ENCODE measurements at regions not wholly inside any gene's neighbourhood (a gene's known extent, or its start where the extent isn't known, plus 50 kb on each side); places are given as distances from the start of the nearest gene placed in this dataset.

DNA sequence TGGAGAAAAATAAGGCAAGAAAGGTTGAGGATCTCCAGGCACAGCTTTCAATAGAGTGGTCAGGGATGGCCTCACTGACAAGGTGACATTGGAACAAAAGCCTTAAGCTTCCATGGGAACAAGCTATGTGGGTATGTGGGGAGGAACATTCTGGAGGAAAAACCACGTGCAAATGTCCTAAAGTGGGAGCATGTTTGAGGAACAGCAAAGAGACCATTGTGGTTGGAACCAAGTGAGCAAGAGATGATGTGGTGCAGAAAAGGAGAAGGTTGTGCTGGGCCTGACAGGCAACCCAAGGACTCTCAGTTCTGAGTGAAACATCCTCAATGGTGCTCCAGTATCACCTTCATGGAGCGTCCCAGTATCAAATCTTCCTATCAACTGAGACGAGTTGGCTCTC, 184.0 kb downstream of the CAND1 start:
- no peak for DNase-seq (ENCODE audit: low read depth in 1 of 2, low spot score in 1 of 2)

GRCh38 chr12:67455236-67455635, 186.1 kb downstream of the CAND1 start:
- no peak for DNase-seq (ENCODE audit: low read depth in 1 of 2, low spot score in 1 of 2)

DNA sequence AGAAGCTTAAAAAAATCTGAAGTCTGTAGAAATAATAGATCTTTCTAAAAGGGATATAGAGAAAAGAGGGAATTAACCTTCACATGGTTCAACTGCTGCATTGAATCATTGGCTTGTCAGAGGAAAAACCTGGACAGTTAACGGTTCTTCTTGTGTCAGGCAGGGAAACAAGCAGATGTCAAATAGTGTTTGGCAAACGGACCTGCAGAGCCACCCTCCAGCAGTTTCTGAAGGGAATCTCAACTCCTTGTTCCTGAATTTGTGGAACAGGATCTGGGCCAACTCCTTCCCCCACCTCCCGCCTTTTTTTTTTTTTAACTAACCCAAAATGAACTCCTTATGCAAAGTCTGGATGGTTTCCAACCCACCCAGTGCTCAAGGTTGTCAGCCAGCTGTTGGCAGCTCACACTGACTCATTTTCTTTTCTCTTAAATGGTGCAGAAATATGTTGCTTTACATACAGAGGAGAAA, 187.3 kb downstream of the CAND1 start:
- DNase-seq (ENCODE audit: low read depth in 1 of 2, low spot score in 1 of 2) = no peak

DNA sequence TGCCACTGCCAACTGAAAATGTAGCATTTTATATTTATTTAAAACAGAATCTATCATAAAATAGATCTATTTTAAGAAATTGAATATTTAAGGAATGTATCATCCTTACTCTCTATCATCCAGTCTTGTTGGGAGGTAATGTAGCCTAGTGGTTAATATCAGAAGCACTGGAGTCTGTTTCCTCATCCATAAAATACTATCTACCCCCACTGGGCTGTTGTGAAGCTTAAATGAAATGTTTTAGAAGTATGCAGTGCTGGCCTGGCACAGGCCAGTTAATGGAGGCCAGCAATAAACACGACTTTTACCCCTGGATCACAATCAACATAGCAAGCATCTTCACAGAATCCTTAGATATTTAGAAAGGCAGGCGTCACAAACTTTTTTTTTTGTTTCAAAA, 188.0 kb downstream of the CAND1 start:
- no peak for DNase-seq (ENCODE audit: low read depth in 1 of 2, low spot score in 1 of 2)

DNA sequence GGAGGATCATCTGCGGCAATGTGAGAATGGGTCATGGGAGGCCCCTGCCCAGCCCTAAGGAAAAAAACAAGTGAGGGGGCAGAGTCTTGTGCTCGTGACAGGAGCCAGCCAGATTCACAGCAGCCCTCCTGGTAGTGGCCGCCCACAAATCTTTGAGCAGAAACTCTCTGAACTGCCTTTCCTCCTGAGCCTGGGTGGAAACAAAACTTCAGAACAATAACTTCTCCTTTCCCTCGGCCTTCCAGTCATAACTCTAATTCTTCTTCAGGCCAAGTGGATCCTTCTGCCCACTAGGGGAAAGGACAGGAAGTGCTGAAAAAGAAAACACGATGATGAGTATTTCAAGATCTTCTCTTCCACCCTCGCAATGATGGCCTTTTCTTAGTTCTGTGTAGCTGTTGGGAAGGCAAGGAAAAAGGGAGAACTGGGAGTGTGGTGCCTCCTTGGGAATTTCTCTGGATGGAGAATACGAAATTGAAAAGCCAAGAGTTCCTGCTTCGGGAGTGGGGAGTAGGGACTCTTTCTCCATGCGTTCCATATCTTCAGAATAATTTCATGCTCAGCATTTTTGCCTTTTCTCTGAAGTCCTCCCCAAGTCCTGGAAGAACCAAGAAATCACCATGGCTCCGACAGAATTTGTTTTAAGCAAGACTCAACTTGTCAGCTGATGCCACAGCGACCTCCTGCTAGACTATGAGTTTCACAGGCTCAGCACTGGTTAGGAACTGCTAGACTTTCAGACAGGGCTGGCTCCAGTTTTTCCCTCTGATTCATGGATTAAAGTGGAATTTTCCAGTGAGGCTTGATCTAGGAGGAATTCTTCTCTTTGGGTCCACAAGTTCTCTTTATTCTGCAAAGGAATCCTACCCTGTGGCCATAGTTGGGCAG, 188.9 kb downstream of the CAND1 start:
- no peak for DNase-seq (ENCODE audit: low read depth in 1 of 2, low spot score in 1 of 2)

- DNase-seq (ENCODE audit: low read depth in 1 of 2, low spot score in 1 of 2) = no peak
Measured at GRCh38 chr12:67459173-67459572, 189.4 kb upstream of the DYRK2 start.

DNA sequence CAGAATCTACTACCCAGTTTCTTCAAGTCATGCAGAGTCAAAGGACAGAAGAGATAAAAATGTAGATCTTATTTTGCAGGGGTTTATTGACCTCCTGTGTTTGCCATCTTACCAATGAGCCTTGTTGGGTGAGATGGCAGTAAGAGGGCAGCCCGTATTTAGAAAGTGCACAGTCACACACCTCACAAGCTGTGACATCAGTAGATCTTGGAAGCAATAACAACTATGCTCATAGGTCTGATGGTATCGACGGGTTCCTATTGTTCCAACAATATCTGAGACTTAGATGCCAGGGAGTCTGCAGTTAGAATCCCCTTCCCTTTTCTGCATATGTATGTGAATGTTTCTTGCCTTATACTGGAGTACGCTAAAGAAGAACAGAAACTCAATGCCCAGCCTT, 189.0 kb upstream of the DYRK2 start:
- no peak for DNase-seq (ENCODE audit: low read depth in 1 of 2, low spot score in 1 of 2)

GRCh38 chr12:67460388-67460787, 188.2 kb upstream of the DYRK2 start:
- DNase-seq (ENCODE audit: low read depth in 1 of 2, low spot score in 1 of 2) = no peak

DNA sequence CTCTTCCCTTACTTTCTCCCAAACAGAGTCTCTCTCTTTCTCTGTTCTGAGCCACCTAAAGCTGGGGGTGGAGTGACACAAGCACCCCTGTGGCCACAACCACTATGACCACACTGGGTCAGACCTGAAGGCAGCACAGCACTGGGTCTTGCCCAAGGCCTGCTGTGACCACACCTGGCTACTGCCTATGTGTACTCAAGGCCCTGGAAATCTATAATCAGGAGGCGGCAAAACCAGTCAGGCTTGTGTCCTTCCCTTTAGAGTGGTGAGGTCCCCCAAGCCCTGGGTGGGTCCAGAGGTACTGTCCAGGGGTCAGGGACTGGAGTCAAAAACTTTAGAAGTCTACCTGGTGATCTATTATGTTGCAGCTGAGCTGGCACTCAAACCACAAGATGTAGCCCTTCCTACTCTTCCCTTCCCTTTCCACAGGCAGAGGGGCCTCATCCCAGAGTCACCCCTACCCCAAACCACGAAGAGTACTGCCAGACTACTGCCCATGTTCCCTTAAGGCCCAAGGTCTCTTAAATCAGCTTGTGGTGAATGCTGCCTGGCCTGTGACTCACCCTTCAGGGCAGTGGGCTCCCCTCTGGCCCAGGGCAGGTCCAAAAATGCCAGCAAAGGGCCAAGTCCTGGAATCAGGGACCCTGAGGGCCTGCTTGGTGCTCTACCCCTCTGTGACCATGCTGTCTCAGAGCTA, 179.8 kb upstream of the DYRK2 start:
- no peak for DNase-seq (ENCODE audit: low read depth in 1 of 2, low spot score in 1 of 2)

GRCh38 chr12:67469666-67470065, 178.9 kb upstream of the DYRK2 start:
- DNase-seq (ENCODE audit: low read depth in 1 of 2, low spot score in 1 of 2) = no peak

DNA sequence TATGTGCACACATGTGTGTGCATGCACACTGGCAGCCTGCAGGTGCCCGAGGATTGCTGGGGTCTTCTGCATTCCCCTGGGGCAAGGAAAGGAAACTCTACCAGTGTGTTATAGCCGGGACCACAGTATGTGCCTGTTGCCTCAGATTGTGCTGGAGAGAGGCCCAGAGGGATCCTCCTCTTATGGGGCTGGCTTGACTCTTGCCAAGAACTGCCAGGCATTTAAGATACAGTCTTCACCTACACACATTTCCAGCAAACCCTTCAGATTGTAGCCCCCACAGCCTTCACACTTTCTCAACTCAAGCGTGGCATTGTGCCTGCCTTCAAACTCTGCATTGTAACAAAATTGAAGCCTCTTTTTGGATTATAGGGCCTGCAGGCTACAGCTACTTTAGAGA, 176.7 kb upstream of the DYRK2 start:
- DNase-seq (ENCODE audit: low read depth in 1 of 2, low spot score in 1 of 2) = no peak

- no peak for DNase-seq (ENCODE audit: low read depth in 1 of 2, low spot score in 1 of 2)
Measured at GRCh38 chr12:67472539-67472938, 176.0 kb upstream of the DYRK2 start.

DNA sequence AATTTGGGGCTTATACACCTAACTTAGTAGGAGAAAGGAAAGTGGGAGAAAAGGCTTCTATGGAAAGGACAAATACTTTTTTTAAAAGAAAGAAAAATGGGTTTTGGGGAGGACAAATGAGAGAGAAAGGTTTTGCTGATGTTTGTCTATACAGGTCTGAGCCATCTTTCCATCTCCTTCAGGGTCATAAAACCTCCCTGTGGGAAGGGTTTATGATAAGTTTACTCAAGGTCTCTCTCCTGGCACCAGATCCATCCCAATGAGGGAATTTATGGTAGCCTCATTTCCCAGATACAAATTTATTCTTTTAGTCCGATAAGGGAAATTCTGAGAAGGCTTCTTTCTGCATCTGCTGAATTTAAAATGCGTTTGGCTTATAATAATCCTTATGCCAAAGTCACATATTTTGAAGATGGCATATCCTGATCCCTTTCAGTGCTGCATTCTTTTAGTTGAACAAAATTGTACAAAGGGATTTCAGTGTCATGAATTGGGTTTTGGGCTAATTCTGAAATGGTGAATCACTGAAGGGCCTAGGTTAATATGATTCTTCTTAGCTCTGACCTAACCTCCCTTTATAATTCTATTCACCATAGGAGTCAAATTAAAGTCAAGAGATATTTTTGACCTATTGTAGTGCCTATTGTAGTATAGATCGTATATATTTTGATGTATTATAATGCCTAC, 173.5 kb upstream of the DYRK2 start:
- DNase-seq (ENCODE audit: low read depth in 1 of 2, low spot score in 1 of 2) = no peak

- DNase-seq (ENCODE audit: low read depth in 1 of 2, low spot score in 1 of 2) = no peak
Measured at GRCh38 chr12:67475725-67476124, 172.8 kb upstream of the DYRK2 start.

GRCh38 chr12:67477681-67478265, 170.8 kb upstream of the DYRK2 start:
- DNase-seq (ENCODE audit: low read depth in 1 of 2, low spot score in 1 of 2) = no peak

GRCh38 chr12:67482751-67483661, 165.5 kb upstream of the DYRK2 start:
- DNase-seq (ENCODE audit: low read depth in 1 of 2, low spot score in 1 of 2) = peak; percentile 27 to 70

DNA sequence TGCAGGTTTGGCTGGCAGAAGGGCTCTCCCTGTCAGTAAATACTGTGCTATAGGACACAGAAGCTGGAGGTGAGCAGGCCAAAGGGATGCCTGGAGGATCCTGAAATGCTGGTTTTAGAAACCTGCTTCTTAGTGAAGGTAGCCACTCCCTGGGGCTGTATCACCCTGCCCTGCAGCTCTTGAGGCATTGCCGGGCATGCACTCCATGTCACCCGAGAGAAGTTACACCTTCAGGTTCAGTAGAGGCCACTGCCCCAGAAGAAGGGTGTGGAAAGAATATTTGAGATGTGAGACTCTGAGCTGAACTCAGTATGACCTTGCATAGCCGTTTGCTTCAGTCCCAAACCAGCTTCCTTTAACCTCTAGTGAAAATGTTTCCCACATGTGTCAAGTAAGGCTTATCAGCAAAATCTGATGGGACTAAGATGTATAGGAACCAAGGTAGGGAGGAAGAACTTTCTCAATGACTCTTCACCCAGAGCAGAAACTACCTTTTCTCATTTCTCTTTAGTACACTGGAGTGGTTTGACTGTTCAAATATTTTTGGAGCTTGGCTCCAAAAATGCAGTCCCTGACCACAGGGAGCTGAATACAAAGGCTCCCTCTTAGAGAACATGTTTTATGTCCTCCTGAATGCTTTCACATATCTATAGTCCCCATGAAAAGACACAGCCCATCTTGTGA, 164.5 kb upstream of the DYRK2 start:
- DNase-seq (ENCODE audit: low read depth in 1 of 2, low spot score in 1 of 2) = no peak

- DNase-seq (ENCODE audit: low read depth in 1 of 2, low spot score in 1 of 2) = no peak
Measured at GRCh38 chr12:67484791-67485480, 163.6 kb upstream of the DYRK2 start.

DNA sequence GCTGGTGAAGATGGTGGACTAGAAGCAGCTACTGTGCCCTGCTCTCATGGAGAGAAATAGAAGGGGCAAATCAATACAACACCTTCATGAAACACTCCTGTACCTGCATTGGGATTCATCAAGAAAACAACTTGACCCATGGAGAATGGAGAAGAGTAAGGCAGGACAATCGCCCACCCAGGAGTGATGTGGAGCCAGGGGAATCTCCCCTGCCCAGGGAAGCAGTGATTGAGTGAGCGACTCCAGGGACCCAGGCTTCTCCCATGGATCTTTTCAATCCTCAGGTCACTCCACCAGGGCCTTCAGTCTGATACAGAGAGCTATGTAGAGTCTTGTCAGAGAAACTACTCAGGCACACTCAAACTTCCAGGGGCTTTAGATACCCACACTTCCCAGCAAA, 161.9 kb upstream of the DYRK2 start:
- no peak for DNase-seq (ENCODE audit: low read depth in 1 of 2, low spot score in 1 of 2)

All from activated T-helper 1 cell treated with anti-CD3 and anti-CD28 coated beads, Interleukin-2, amount 50 U/mL, for 16 hours (primary cell).